Keratinocyte (primary cell): ENCODE measurements at regions not wholly inside any gene's neighbourhood (a gene's known extent, or its start where the extent isn't known, plus 50 kb on each side); places are given as distances from the start of the nearest gene placed in this dataset.

Experiments
- DNase-seq: peaks from one replicate; pipeline ENCODE4 v3.0.0-alpha.2; 2011; ENCODE audit warnings: low read depth, missing footprints, low spot score
- FAIRE-seq: peaks from 2 replicates; lab custom pipeline; 2011; peaks lifted over from hg19 to GRCh38; lab: Jason Lieb, UNC
- H2AFZ ChIP-seq: 2 replicates; pipeline ENCODE4 v1.6.0; 2012; ENCODE audit warnings: low read length, control low read depth, inconsistent platforms; ENCODE audit not compliant: control insufficient read depth
- H3K27ac ChIP-seq: 2 replicates; pipeline ENCODE4 v1.5.1; 2011; ENCODE audit warnings: low read length; ENCODE audit not compliant: control insufficient read depth, insufficient read depth
- H3K27me3 ChIP-seq: 3 replicates; pipeline ENCODE4 v1.6.0; 2011; ENCODE audit warnings: low read length; ENCODE audit not compliant: control insufficient read depth, insufficient read depth; ENCODE audit errors: extremely low read depth
- H3K36me3 ChIP-seq, 2 experiments: 2 replicates in 1 of 2; 3 replicates in 1 of 2; pipeline ENCODE4 v1.5.1; 2011; ENCODE audit warnings: low read length in 2 of 2, mild to moderate bottlenecking in 1 of 2; ENCODE audit not compliant: control insufficient read depth in 2 of 2, insufficient read depth in 2 of 2; ENCODE audit errors: extremely low read depth in 1 of 2
- H3K4me1 ChIP-seq: 3 replicates; pipeline ENCODE4 v1.5.1; 2011; ENCODE audit warnings: low read length; ENCODE audit not compliant: control insufficient read depth, insufficient read depth; ENCODE audit errors: extremely low read depth
- H3K4me2 ChIP-seq: 3 replicates; pipeline ENCODE4 v1.6.0; 2011; ENCODE audit warnings: low read depth, low read length; ENCODE audit not compliant: control insufficient read depth, insufficient read depth; ENCODE audit errors: extremely low read depth
- H3K4me3 ChIP-seq, 3 experiments: fragments of 200-600 bp in 1 of 3; sonication (generic) in 1 of 3; 2 replicates in 2 of 3; 3 replicates in 1 of 3; pipeline ENCODE4 v1.5.1; 2011 to 2016; ENCODE audit warnings: low read length in 3 of 3, mild to moderate bottlenecking in 3 of 3, control low read depth in 2 of 3, inconsistent platforms in 1 of 3, low read depth in 1 of 3, mixed read lengths in 1 of 3, mixed run types in 1 of 3, moderate library complexity in 1 of 3; ENCODE audit not compliant: control insufficient read depth in 2 of 3, insufficient read depth in 2 of 3; ENCODE audit errors: extremely low read depth in 1 of 3
- H3K79me2 ChIP-seq: 2 replicates; pipeline ENCODE4 v1.6.0; 2012; ENCODE audit warnings: low read length; ENCODE audit not compliant: control insufficient read depth, insufficient read depth
- H3K9ac ChIP-seq: 3 replicates; pipeline ENCODE4 v1.6.0; 2011; ENCODE audit warnings: low read length; ENCODE audit not compliant: control insufficient read depth, insufficient read depth; ENCODE audit errors: extremely low read depth
- H3K9me1 ChIP-seq: 3 replicates; pipeline ENCODE4 v1.6.0; 2011; ENCODE audit warnings: low read length; ENCODE audit not compliant: control insufficient read depth, insufficient read depth; ENCODE audit errors: extremely low read depth
- H3K9me3 ChIP-seq: 2 replicates; pipeline ENCODE4 v1.5.1; 2012; ENCODE audit warnings: low read depth, low read length; ENCODE audit not compliant: control insufficient read depth
- H4K20me1 ChIP-seq: 3 replicates; pipeline ENCODE4 v1.6.0; 2011; ENCODE audit warnings: low read length; ENCODE audit not compliant: control insufficient read depth, insufficient read depth; ENCODE audit errors: extremely low read depth
- CTCF ChIP-seq, 3 experiments: IDR thresholded peaks in 1 of 3; conservative IDR thresholded peaks in 1 of 3; optimal IDR thresholded peaks in 1 of 3; 2 replicates in 2 of 3; 3 replicates in 1 of 3; pipeline versions ENCODE3 to v1.5.1; 2011; ENCODE audit warnings: low read length in 3 of 3, mild to moderate bottlenecking in 3 of 3, moderate library complexity in 2 of 3, control low read depth in 1 of 3, inconsistent platforms in 1 of 3; ENCODE audit not compliant: insufficient read depth in 2 of 3; ENCODE audit errors: extremely low read depth in 1 of 3
- EZH2 ChIP-seq: IDR thresholded peaks from one replicate; pipeline ENCODE4 v1.6.1; 2012; ENCODE audit warnings: inconsistent platforms, mild to moderate bottlenecking, low read length, moderate library complexity
- dilution Hi-C: fragments of 300-500 bp; cut with MboI; formaldehyde crosslinking; loops from one replicate; pipeline ENCODE4 v1.7.0; 2020; ENCODE audit warnings: low sequenced_read_pairs; ENCODE audit not compliant: extremely low pct_ligation_motif_present

DNA sequence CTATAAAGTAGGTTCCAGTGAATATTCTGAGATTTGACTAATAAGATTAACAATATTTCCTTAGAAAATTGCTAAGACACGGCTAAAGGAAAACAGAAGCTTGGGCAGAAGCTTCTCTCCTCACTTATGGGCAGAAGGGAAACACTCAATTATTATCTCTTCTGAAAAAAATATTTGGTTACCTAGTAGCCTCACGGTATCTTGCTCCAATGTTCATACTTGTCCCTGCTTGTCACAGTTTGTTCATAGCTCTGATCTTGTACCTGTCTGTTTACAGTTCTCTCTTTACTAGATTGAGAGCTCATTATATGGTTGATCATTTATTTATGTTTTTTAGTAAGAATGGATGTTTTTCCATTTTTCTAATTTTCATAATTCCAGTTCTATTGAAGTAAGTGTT, 458.0 kb upstream of the ATP2B1 start:
- Histone ChIP-seq H4K20me1 (no peaks in the 10 kb centered on the region), H3K9ac (no peak overlapping the region), H3K4me2 (peak overlapping the region; percentile 14), H3K4me3 (no peak overlapping the region), H3K9me1 (no peaks in the 10 kb centered on the region), H3K9me3 (no peaks in the 10 kb centered on the region), H3K36me3 (no peaks in the 10 kb centered on the region), H3K4me1 (peaks cover 7% of the 10 kb centered on the region), H3K79me2 (no peaks in the 10 kb centered on the region), H2AFZ (peak overlapping the region; percentile 62), H3K27ac (no peak overlapping the region), H3K27me3 (no peaks in the 10 kb centered on the region)
- no peak for DNase-seq
- TF ChIP-seq CTCF (optimal IDR thresholded peaks at IDR 0.05 in 1 of 3, IDR thresholded peaks at IDR 0.05 in 1 of 3, conservative IDR thresholded peaks at IDR 0.05 in 1 of 3; ENCODE audit: extremely low read depth in 1 of 3, insufficient read depth in 2 of 3, low read length in 3 of 3): no peak
- dilution Hi-C loops: no loop called here
- no peak for FAIRE-seq

DNA sequence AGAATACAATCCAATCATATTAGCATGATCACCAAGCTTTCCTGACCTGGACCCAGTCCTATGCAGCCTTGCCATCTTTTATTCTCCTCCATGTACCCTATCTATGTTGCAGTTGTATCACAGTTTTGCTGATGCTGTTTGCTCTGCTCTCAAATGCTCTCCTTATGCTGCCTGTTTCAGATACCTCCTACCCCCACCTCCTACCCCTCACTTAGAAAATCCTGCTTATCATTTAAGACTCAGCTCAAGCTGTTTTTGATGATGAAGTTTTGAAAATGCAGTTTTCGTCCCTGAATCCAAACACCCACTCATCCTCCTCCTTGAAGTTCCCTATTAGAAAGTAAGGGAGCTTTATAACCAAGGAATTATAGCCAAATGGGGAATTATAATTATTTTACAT, 457.4 kb upstream of the ATP2B1 start:
- TF ChIP-seq EZH2 (no peak), CTCF (optimal IDR thresholded peaks at IDR 0.05 in 1 of 3, IDR thresholded peaks at IDR 0.05 in 1 of 3, conservative IDR thresholded peaks at IDR 0.05 in 1 of 3; ENCODE audit: extremely low read depth in 1 of 3, insufficient read depth in 2 of 3, low read length in 3 of 3) (no peak)
- H4K20me1 ChIP-seq: no peaks in the 10 kb centered on the region
- dilution Hi-C loops: no loop called here
- H3K4me2 ChIP-seq: no peak overlapping the region
- no peak overlapping the region for H3K4me3 ChIP-seq
- no peak overlapping the region for H3K27ac ChIP-seq
- H2AFZ ChIP-seq: no peak overlapping the region
- H3K9me1 ChIP-seq: no peaks in the 10 kb centered on the region
- H3K36me3 ChIP-seq: no peaks in the 10 kb centered on the region
- DNase-seq (no peak), FAIRE-seq (no peak)
- H3K4me1 ChIP-seq: peaks cover 7% of the 10 kb centered on the region
- no peak overlapping the region for H3K9ac ChIP-seq
- H3K9me3 ChIP-seq: no peaks in the 10 kb centered on the region
- no peaks in the 10 kb centered on the region for H3K79me2 ChIP-seq
- no peaks in the 10 kb centered on the region for H3K27me3 ChIP-seq
